ENCODE measurements at regions not wholly inside any gene's neighbourhood (a gene's known extent, or its start where the extent isn't known, plus 50 kb on each side); places are given as distances from the start of the nearest gene placed in this dataset.

DNA sequence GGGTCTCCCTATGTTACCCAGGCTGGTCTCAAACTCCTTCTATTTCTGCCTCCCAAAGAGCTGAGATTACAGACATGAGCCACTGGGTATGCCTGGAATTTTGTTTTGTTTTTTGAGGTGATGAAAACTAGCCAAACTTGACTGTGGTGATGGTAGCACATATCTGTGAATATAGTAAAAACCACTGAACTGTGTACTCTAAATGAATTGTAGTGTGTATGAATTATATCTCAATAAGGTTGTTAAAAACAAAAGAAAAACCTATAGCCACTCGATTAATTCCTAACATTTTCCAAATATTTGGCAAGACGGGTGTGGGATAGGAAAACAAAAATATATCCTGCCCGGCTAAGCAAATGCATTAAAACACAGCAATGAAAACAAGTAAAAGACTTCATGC lies 1302.3 kb upstream of the CHAC2 start:
- H3K4me1 ChIP-seq (ENCODE audit: control insufficient read depth, insufficient read depth, low read length, poor library complexity, severe bottlenecking) = no peaks in the 10 kb centered on the region
- no peak overlapping the region for H3K27ac ChIP-seq (ENCODE audit: insufficient read depth, low read length, poor library complexity, severe bottlenecking)

DNA sequence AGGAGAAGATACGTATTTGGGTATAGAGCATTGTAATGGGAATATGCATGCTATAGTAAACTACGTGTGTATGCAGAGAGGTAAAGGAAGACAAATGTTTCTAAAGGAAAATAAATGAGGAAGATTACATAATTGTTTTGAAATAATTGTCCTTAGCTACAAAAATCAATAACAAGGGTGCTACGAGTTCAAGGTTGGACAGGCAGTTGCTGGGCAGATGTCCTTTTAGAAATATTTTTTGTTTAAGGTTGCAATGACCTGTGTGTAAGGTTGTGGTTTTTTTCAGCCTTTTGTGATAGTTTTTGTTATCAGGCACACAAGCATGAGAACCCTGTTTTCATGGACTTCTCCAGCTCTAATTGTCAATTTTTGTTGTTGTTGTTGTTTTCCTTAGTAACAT lies 1304.1 kb upstream of the CHAC2 start:
- Histone ChIP-seq H3K27me3 (replicated peaks; ENCODE audit: control insufficient read depth, insufficient read depth, low read length, poor library complexity, severe bottlenecking) (no peaks in the 10 kb centered on the region), H3K4me3 (ENCODE audit: insufficient read depth, low read depth, low read length, poor library complexity, severe bottlenecking) (no peak overlapping the region), H3K36me3 (ENCODE audit: control insufficient read depth, insufficient read depth, low read length) (no peaks in the 10 kb centered on the region), H3K4me1 (ENCODE audit: control insufficient read depth, insufficient read depth, low read length, poor library complexity, severe bottlenecking) (no peaks in the 10 kb centered on the region), H3K9me3 (ENCODE audit: control insufficient read depth, low read length) (no peaks in the 10 kb centered on the region), H3K27ac (ENCODE audit: insufficient read depth, low read length, poor library complexity, severe bottlenecking) (no peak overlapping the region)
- DNase-seq = no peak

More for the DNA sequence above, 1302.3 kb upstream of the CHAC2 start:
- Histone ChIP-seq H3K9me3 (ENCODE audit: control insufficient read depth, low read length) (no peaks in the 10 kb centered on the region), H3K4me3 (ENCODE audit: insufficient read depth, low read depth, low read length, poor library complexity, severe bottlenecking) (no peak overlapping the region), H3K27me3 (replicated peaks; ENCODE audit: control insufficient read depth, insufficient read depth, low read length, poor library complexity, severe bottlenecking) (no peaks in the 10 kb centered on the region), H3K36me3 (ENCODE audit: control insufficient read depth, insufficient read depth, low read length) (no peaks in the 10 kb centered on the region)
- no peak for DNase-seq

DNA sequence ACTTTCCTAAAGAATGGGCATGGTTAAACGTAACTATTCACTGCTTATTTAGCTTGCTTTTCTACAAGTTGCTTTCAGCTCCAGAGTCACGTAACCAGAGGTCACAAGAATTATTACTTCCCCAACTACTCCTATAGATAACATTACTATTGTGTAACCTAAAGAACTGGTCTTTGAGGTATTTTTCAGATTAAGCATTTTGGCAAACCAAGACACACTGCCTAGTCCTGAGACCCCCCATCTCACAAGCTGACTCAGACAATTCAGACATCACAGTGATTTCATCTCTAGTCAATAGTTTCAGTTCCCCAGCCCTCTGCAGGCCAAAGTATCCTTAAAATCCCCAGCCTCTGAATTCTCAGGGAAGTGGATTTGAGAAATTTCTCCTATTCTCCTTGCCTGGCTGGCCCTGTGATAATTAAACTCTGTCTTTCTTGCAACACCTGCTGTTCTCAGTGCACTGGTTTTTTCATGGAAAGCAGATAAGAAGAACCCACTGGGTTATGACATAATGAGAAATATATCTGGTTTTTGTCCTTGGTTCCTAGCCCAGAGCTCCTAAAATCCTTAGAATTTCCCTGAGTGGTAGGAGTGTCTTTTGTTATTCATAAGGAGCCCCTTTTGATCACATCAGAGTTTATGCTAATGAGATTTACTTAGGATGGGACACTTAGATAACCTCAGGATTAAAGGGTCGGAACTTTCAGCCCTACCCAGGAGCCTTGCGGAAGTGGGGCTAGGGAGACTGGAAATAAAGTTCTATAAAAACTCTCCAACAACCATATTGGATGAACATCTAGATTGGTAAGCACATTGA lies 1310.8 kb upstream of the CHAC2 start:
- H3K4me3 ChIP-seq (ENCODE audit: insufficient read depth, low read depth, low read length, poor library complexity, severe bottlenecking) = no peak overlapping the region
- H3K27me3 ChIP-seq (replicated peaks; ENCODE audit: control insufficient read depth, insufficient read depth, low read length, poor library complexity, severe bottlenecking) = no peaks in the 10 kb centered on the region
- no peak overlapping the region for H3K27ac ChIP-seq (ENCODE audit: insufficient read depth, low read length, poor library complexity, severe bottlenecking)
- no peaks in the 10 kb centered on the region for H3K4me1 ChIP-seq (ENCODE audit: control insufficient read depth, insufficient read depth, low read length, poor library complexity, severe bottlenecking)
- H3K36me3 ChIP-seq (ENCODE audit: control insufficient read depth, insufficient read depth, low read length) = no peaks in the 10 kb centered on the region
- H3K9me3 ChIP-seq (ENCODE audit: control insufficient read depth, low read length) = no peaks in the 10 kb centered on the region
- DNase-seq = no peak

DNA sequence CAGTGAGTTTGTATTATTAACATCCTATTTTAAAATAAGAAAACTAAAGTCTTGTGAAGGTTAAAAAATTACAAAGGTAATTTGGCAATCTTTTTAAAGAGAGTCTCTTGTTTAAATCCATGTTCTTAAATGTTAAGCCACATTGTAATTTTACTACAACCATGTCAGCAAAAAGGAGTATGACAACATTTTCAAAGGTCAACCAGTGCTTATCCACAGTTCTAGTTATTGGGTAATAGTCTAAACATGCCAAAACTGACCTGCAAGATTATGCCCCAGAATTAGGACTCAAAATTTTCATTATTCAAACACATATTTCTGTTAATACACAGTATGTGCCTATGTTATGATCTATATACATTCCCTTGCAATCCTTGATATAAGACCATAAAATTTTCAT lies 1312.6 kb upstream of the CHAC2 start:
- DNase-seq = no peak
- no peak overlapping the region for H3K27ac ChIP-seq (ENCODE audit: insufficient read depth, low read length, poor library complexity, severe bottlenecking)
- H3K9me3 ChIP-seq (ENCODE audit: control insufficient read depth, low read length) = no peaks in the 10 kb centered on the region

DNA sequence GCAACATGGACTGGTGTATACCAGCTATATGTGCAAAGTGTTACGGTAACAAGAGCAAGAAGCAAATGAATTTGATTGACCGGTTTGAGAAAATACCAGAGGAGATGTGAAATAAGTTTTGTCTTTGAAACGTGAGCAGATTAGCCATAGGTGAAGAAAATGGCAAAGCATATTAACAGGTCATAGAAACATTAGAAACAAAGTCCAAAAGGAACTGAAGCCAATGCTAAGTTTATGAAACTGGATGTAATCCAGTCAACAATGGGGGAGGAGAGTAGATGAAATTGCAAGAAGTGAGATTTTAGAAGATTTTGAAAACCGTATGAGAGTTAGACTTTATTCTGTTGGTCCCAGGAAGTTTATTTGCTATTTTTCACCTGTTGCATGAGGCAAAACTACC lies 1315.4 kb upstream of the CHAC2 start:
- Histone ChIP-seq H3K27ac (ENCODE audit: insufficient read depth, low read length, poor library complexity, severe bottlenecking) (no peak overlapping the region), H3K4me3 (ENCODE audit: insufficient read depth, low read depth, low read length, poor library complexity, severe bottlenecking) (no peak overlapping the region), H3K4me1 (ENCODE audit: control insufficient read depth, insufficient read depth, low read length, poor library complexity, severe bottlenecking) (no peaks in the 10 kb centered on the region), H3K27me3 (replicated peaks; ENCODE audit: control insufficient read depth, insufficient read depth, low read length, poor library complexity, severe bottlenecking) (no peaks in the 10 kb centered on the region), H3K36me3 (ENCODE audit: control insufficient read depth, insufficient read depth, low read length) (no peaks in the 10 kb centered on the region), H3K9me3 (ENCODE audit: control insufficient read depth, low read length) (no peaks in the 10 kb centered on the region)
- no peak for DNase-seq

More for the DNA sequence above, 1312.6 kb upstream of the CHAC2 start:
- no peak overlapping the region for H3K4me3 ChIP-seq (ENCODE audit: insufficient read depth, low read depth, low read length, poor library complexity, severe bottlenecking)
- no peaks in the 10 kb centered on the region for H3K36me3 ChIP-seq (ENCODE audit: control insufficient read depth, insufficient read depth, low read length)
- H3K4me1 ChIP-seq (ENCODE audit: control insufficient read depth, insufficient read depth, low read length, poor library complexity, severe bottlenecking) = no peaks in the 10 kb centered on the region
- no peaks in the 10 kb centered on the region for H3K27me3 ChIP-seq (replicated peaks; ENCODE audit: control insufficient read depth, insufficient read depth, low read length, poor library complexity, severe bottlenecking)

DNA sequence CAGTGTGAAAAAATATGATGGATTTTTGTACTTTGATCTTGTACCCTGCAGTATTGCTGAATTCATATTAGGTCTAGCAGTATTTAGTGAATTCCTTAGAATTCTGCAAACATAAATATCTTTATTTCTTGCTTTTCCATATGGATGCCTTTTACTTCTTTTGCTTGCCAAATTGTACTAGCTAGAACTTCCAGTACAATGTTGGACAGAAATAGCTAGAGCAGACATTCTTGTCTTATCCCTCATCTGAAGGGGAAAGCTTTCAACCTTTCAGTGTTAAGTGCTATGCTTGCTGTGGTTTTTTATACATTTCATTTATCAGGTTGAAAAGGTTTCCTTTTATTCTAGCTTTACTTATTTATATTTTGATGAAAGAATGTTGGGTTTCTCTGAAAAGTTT lies 1321.9 kb upstream of the CHAC2 start:
- no peak overlapping the region for H3K4me3 ChIP-seq (ENCODE audit: insufficient read depth, low read depth, low read length, poor library complexity, severe bottlenecking)
- H3K4me1 ChIP-seq (ENCODE audit: control insufficient read depth, insufficient read depth, low read length, poor library complexity, severe bottlenecking) = no peaks in the 10 kb centered on the region
- H3K36me3 ChIP-seq (ENCODE audit: control insufficient read depth, insufficient read depth, low read length) = no peaks in the 10 kb centered on the region
- H3K27me3 ChIP-seq (replicated peaks; ENCODE audit: control insufficient read depth, insufficient read depth, low read length, poor library complexity, severe bottlenecking) = no peaks in the 10 kb centered on the region
- H3K9me3 ChIP-seq (ENCODE audit: control insufficient read depth, low read length) = no peaks in the 10 kb centered on the region
- H3K27ac ChIP-seq (ENCODE audit: insufficient read depth, low read length, poor library complexity, severe bottlenecking) = no peak overlapping the region
- DNase-seq = no peak

DNA sequence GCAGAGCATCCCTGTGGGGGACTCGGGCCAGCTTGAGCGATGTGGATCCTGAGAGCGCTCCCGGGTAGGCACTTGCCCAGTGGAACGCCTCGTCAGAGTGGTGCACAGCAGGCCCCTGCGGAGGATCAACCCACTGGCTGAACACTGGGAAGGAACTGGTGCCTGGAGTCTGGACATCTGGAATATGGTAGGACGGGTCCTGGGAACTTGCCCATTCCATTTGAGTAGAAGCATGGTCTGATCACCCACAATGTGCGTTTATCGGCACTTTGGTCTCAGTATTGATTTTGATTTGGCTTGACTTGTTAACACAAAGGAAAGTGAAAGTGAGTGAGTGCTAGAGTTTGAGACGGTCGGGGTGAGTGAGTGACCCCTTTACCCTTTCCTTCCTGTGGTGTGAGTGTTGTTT lies 1336.2 kb upstream of the CHAC2 start:
- no peaks in the 10 kb centered on the region for H3K9me3 ChIP-seq (ENCODE audit: control insufficient read depth, low read length)
- H3K27me3 ChIP-seq (replicated peaks; ENCODE audit: control insufficient read depth, insufficient read depth, low read length, poor library complexity, severe bottlenecking) = no peaks in the 10 kb centered on the region
- H3K4me1 ChIP-seq (ENCODE audit: control insufficient read depth, insufficient read depth, low read length, poor library complexity, severe bottlenecking) = no peaks in the 10 kb centered on the region
- DNase-seq = no peak
- H3K27ac ChIP-seq (ENCODE audit: insufficient read depth, low read length, poor library complexity, severe bottlenecking) = no peak overlapping the region
- H3K4me3 ChIP-seq (ENCODE audit: insufficient read depth, low read depth, low read length, poor library complexity, severe bottlenecking) = no peak overlapping the region
- no peaks in the 10 kb centered on the region for H3K36me3 ChIP-seq (ENCODE audit: control insufficient read depth, insufficient read depth, low read length)

DNA sequence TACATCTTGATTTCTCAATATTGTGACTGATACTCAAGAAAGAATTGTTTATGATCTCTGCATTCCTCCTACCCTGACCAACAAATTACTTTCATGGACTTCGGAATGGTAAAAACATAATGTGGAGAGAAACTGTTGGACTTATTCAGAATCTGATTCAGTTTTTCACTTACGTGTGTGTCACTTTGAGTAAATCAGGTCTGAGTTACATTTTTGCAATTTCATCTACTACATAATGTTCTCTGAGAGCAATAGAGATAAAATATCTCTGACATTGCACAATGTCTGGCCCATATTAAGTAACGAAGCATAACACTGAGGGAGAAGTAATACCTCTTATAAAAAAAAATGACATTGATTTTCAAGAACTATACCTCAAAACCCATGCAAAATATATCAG lies 1337.9 kb upstream of the CHAC2 start:
- H3K27ac ChIP-seq (ENCODE audit: insufficient read depth, low read length, poor library complexity, severe bottlenecking) = no peak overlapping the region
- H3K27me3 ChIP-seq (replicated peaks; ENCODE audit: control insufficient read depth, insufficient read depth, low read length, poor library complexity, severe bottlenecking) = no peaks in the 10 kb centered on the region
- no peak for DNase-seq

DNA sequence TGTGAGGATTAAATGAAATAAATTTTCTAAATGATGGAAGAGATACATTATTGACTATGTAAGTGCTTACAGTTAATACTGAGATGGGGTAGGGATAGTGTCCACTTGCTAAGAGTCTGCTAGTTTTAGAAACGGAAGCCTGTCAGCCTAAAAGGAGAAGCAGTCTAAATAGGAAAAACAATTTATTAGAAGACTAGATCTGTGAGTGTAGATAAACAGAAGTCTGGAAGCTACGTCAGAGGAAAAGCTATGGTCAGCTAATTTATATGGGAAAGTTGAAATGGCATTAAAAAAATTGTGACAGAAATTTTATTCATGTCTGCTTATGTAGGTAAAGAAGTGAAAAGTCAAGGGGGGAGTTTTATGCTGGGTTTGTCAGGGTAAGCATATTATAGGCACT lies 1338.4 kb upstream of the CHAC2 start:
- H3K27ac ChIP-seq (ENCODE audit: insufficient read depth, low read length, poor library complexity, severe bottlenecking) = no peak overlapping the region
- no peaks in the 10 kb centered on the region for H3K4me1 ChIP-seq (ENCODE audit: control insufficient read depth, insufficient read depth, low read length, poor library complexity, severe bottlenecking)
- H3K36me3 ChIP-seq (ENCODE audit: control insufficient read depth, insufficient read depth, low read length) = no peaks in the 10 kb centered on the region
- no peak overlapping the region for H3K4me3 ChIP-seq (ENCODE audit: insufficient read depth, low read depth, low read length, poor library complexity, severe bottlenecking)
- no peaks in the 10 kb centered on the region for H3K9me3 ChIP-seq (ENCODE audit: control insufficient read depth, low read length)
- no peaks in the 10 kb centered on the region for H3K27me3 ChIP-seq (replicated peaks; ENCODE audit: control insufficient read depth, insufficient read depth, low read length, poor library complexity, severe bottlenecking)
- DNase-seq = no peak

More for the DNA sequence above, 1337.9 kb upstream of the CHAC2 start:
- no peaks in the 10 kb centered on the region for H3K4me1 ChIP-seq (ENCODE audit: control insufficient read depth, insufficient read depth, low read length, poor library complexity, severe bottlenecking)
- no peak overlapping the region for H3K4me3 ChIP-seq (ENCODE audit: insufficient read depth, low read depth, low read length, poor library complexity, severe bottlenecking)
- H3K36me3 ChIP-seq (ENCODE audit: control insufficient read depth, insufficient read depth, low read length) = no peaks in the 10 kb centered on the region
- H3K9me3 ChIP-seq (ENCODE audit: control insufficient read depth, low read length) = no peaks in the 10 kb centered on the region

DNA sequence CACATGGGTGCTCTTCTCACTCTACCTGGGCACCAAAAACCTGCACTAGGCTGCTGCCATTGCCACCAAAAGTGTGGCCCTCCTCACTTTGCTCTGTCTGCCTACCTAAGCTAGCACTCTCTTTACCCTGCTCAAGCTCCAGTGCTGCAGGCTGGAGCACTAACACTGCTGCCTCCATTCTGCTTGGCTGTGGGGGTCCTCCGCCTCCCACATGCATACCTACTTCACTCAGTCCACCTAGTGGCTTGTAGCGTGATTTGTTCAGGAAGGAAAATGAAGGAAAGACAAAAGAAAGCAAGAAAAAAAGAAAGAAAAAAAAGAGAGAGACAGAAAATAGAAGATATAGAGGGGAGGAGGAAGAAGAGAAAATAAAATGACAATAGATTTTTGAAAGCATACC lies 1339.4 kb upstream of the CHAC2 start:
- H3K4me3 ChIP-seq (ENCODE audit: insufficient read depth, low read depth, low read length, poor library complexity, severe bottlenecking) = no peak overlapping the region
- DNase-seq = no peak

More for the DNA sequence above, 1339.4 kb upstream of the CHAC2 start:
- Histone ChIP-seq H3K4me1 (ENCODE audit: control insufficient read depth, insufficient read depth, low read length, poor library complexity, severe bottlenecking) (no peaks in the 10 kb centered on the region), H3K9me3 (ENCODE audit: control insufficient read depth, low read length) (no peaks in the 10 kb centered on the region), H3K27me3 (replicated peaks; ENCODE audit: control insufficient read depth, insufficient read depth, low read length, poor library complexity, severe bottlenecking) (no peaks in the 10 kb centered on the region), H3K27ac (ENCODE audit: insufficient read depth, low read length, poor library complexity, severe bottlenecking) (no peak overlapping the region), H3K36me3 (ENCODE audit: control insufficient read depth, insufficient read depth, low read length) (no peaks in the 10 kb centered on the region)

All from effector memory CD4-positive, alpha-beta T cell (primary cell).